ENCODE measurements at regions not wholly inside any gene's neighbourhood (a gene's known extent, or its start where the extent isn't known, plus 50 kb on each side); places are given as distances from the start of the nearest gene placed in this dataset.

GRCh38 chr5:170450061-170450669 is 53.7 kb upstream of the KCNIP1 start:
- no peak for TF ChIP-seq RBBP5 (IDR thresholded peaks at IDR 0.05; ENCODE audit: borderline replicate concordance, insufficient read depth, low read length, poor library complexity, severe bottlenecking)
- no peak for TF ChIP-seq SRF (CRISPR knock-in tag; IDR thresholded peaks at IDR 0.05)
- TF ChIP-seq RAD21 (CRISPR knock-in tag; conservative IDR thresholded peaks at IDR 0.05 in 1 of 2, IDR thresholded peaks at IDR 0.05 in 1 of 2), result no peak

All from K562 (cell line).